Fibroblast of the aortic adventitia (primary cell): ENCODE measurements at regions not wholly inside any gene's neighbourhood (a gene's known extent, or its start where the extent isn't known, plus 50 kb on each side); places are given as distances from the start of the nearest gene placed in this dataset.
"Not testable (repeated sequence)": the region's sequence is repeated elsewhere in the genome, so short reads cannot be mapped to it uniquely, and the experiment has no call there.

Experiments
- DNase-seq: peaks from one replicate; pipeline ENCODE4 v3.0.0-alpha.2; 2010; ENCODE audit warnings: low read depth
- H3K4me3 ChIP-seq: 2 replicates; pipeline ENCODE4 v1.5.1; 2011; ENCODE audit warnings: low read depth, mild to moderate bottlenecking, control low read depth, low read length, moderate library complexity
- TF ChIP-seq, protein P1 (sequence below): IDR thresholded peaks from 2 replicates; pipeline ENCODE4 v1.5.1; 2011; ENCODE audit warnings: mild to moderate bottlenecking, low read length, control low read depth, inconsistent platforms; ENCODE audit not compliant: insufficient read depth

GRCh38 chr11:43177975-43178374 lies 133.8 kb upstream of the API5 start:
- no peak overlapping the region for H3K4me3 ChIP-seq
- DNase-seq, result no peak
- TF ChIP-seq, protein P1, sequence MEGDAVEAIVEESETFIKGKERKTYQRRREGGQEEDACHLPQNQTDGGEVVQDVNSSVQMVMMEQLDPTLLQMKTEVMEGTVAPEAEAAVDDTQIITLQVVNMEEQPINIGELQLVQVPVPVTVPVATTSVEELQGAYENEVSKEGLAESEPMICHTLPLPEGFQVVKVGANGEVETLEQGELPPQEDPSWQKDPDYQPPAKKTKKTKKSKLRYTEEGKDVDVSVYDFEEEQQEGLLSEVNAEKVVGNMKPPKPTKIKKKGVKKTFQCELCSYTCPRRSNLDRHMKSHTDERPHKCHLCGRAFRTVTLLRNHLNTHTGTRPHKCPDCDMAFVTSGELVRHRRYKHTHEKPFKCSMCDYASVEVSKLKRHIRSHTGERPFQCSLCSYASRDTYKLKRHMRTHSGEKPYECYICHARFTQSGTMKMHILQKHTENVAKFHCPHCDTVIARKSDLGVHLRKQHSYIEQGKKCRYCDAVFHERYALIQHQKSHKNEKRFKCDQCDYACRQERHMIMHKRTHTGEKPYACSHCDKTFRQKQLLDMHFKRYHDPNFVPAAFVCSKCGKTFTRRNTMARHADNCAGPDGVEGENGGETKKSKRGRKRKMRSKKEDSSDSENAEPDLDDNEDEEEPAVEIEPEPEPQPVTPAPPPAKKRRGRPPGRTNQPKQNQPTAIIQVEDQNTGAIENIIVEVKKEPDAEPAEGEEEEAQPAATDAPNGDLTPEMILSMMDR, result no peak

GRCh38 chr11:43194459-43194858 lies 117.3 kb upstream of the API5 start:
- not testable (repeated sequence) for DNase-seq, H3K4me3 ChIP-seq

GRCh38 chr11:43197379-43197778 lies 114.4 kb upstream of the API5 start:
- DNase-seq, result no peak
- H3K4me3 ChIP-seq, result no peak overlapping the region
- TF ChIP-seq, protein P1, result no peak

DNA sequence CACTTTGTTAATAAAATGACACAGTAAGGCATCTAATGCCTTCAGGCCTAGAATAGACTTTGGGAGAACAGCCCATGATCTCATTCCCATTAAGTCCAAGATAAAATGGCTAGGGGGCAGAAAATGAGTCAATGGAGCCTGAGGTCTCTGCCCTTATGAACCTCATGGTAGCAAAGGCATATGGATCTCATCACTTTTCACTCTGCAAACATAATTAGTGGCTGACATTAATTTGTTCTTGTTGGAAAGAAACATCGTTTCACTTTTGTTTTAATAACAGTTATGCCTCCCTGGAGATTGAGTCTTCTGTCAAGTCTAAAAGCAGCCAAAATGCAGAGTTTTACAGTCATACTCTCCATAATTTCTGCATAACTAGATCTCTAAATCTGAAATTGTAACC lies 111.8 kb upstream of the API5 start:
- no peak overlapping the region for H3K4me3 ChIP-seq
- DNase-seq, result no peak
- TF ChIP-seq, protein P1, result no peak

- DNase-seq, result no peak
- TF ChIP-seq, protein P1, result no peak
- no peak overlapping the region for H3K4me3 ChIP-seq
Observed at GRCh38 chr11:43212279-43212678, 99.5 kb upstream of the API5 start.

- no peak overlapping the region for H3K4me3 ChIP-seq
- TF ChIP-seq, protein P1, result no peak
- DNase-seq, result no peak
Observed at GRCh38 chr11:43214471-43214870, 97.3 kb upstream of the API5 start.

DNA sequence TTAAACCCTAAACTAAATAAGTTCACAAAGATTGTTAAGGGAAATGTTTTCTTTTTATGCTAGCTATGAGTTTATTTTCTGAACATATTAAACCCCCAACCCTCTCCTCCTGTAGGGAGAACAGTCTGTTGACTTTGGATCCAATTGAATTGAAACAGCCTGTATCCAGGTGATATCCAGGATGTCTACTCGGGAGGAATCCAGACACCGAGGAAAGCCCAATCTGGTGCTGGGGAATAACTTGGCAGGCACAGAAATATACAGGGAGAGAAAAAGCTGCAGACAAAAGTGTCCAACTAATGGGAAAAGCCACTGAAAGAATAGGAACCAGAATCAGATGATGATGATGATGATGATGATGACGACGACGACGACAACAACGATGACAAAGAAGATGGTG lies 93.9 kb upstream of the API5 start:
- TF ChIP-seq, protein P1, result no peak

More for the DNA sequence above, 93.9 kb upstream of the API5 start:
- no peak for DNase-seq
- H3K4me3 ChIP-seq, result no peak overlapping the region
